GM12891 (cell line): ENCODE measurements at regions not wholly inside any gene's neighbourhood (a gene's known extent, or its start where the extent isn't known, plus 50 kb on each side); places are given as distances from the start of the nearest gene placed in this dataset.

ENCODE experiments used
- DNase-seq: peaks from one replicate; pipeline ENCODE4 v3.0.0; 2011; ENCODE audit warnings: low spot score; ENCODE audit not compliant: insufficient read length
- FAIRE-seq: peaks from 2 replicates; lab custom pipeline; 2011; peaks lifted over from hg19 to GRCh38; lab: Jason Lieb, UNC
- PAX5 ChIP-seq: IDR thresholded peaks from 2 replicates; pipeline ENCODE4 v1.6.1; 2011; ENCODE audit warnings: low read length, moderate library complexity, mild to moderate bottlenecking; ENCODE audit not compliant: insufficient read depth, severe bottlenecking
- POLR2A ChIP-seq: IDR thresholded peaks from 2 replicates; pipeline ENCODE4 v1.6.1; 2011; ENCODE audit warnings: low read depth, low read length, control low read depth
- POLR2AphosphoS5 ChIP-seq: IDR thresholded peaks from 2 replicates; pipeline ENCODE4 v1.6.1; 2011; ENCODE audit warnings: low read depth, low read length, control low read depth
- POU2F2 ChIP-seq: IDR thresholded peaks from 2 replicates; pipeline ENCODE4 v1.6.1; 2011; ENCODE audit warnings: low read depth, mild to moderate bottlenecking, control low read depth, low read length, moderate library complexity
- SPI1 ChIP-seq: IDR thresholded peaks from 2 replicates; pipeline ENCODE4 v1.6.1; 2011; ENCODE audit warnings: low read depth, low read length, control low read depth
- TAF1 ChIP-seq: IDR thresholded peaks from 2 replicates; pipeline ENCODE4 v1.6.1; 2011; ENCODE audit warnings: low read depth, low read length, control low read depth

DNA sequence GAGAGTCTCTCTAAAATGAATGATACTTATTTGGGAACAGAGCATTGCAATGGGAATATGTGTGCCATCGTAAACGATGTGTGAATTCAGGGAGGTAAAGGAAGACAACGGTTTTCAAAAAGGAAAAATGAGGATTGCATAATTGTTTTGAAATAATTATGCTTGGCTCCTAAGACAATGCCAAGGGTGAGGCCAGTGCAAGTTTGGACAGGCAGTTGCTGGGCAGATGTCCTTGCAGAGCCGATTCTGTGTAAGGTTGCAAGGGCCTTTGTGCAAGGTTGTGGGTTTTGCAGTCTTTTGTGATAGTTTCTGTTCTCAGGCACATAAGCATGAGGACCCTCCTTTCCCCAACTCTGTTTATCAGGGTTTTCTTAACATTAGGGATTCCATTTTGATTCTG lies 70.0 kb upstream of the ZNF236 start:
- no peak for FAIRE-seq
- TF ChIP-seq SPI1: no peak
- no peak for TF ChIP-seq TAF1
- no peak for TF ChIP-seq POU2F2
- TF ChIP-seq POLR2A: no peak
- no peak for TF ChIP-seq PAX5
- DNase-seq: no peak

DNA sequence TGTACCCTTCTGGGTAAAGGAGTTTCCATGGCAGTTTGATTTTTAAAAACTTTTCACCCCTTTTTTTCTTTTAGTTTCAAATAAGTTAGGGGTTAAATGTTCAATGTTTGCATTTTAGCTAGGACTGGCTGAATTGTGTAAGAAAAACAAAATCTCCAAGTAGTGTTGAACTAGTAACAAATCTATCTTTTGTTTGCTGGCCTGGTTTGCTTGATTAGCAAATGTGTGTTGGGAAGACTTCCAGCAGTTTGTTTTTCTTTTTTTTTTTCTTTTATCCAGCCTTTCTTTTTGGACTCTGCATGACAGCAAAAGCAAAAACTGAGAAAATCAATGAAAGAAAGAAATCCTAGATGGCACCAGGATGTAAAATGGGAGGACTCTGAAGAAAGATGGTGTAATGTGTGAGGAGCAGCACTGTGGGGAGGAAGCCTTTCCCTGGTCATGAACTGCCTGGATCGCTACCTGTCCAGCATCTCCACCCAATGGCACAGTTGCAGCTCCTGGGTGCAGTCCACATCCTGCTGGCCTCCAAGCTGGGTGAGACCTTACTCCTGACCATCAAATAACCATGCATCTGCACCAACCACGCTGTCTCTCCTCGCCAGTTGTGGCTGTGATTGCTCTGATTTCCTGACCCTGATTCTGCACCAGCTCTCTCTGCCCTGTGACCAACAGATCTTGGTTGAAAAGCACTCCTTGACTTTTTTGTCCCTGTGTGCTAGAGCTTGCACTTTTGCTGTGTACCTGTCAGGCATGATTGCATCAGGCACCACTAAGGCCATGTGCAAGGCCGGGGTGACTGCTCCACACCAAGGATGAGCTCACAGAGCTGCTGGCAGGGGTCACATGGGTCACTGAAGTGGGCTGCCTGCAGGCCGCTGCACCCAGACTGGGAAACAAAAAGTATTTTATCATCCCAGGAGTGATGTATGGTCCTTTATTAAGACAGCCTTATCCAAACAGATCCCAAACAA lies 71.2 kb upstream of the ZNF236 start:
- FAIRE-seq: no peak
- TF ChIP-seq TAF1 (no peak), SPI1 (no peak), POLR2A (no peak), POLR2AphosphoS5 (no peak), PAX5 (no peak), POU2F2 (no peak)
- DNase-seq: no peak

GRCh38 chr18:76750269-76750668 lies 72.1 kb upstream of the ZNF236 start:
- no peak for DNase-seq
- TF ChIP-seq SPI1: no peak
- no peak for TF ChIP-seq PAX5
- TF ChIP-seq POLR2AphosphoS5: no peak
- no peak for TF ChIP-seq POLR2A
- no peak for TF ChIP-seq TAF1
- no peak for TF ChIP-seq POU2F2
- FAIRE-seq: no peak

DNA sequence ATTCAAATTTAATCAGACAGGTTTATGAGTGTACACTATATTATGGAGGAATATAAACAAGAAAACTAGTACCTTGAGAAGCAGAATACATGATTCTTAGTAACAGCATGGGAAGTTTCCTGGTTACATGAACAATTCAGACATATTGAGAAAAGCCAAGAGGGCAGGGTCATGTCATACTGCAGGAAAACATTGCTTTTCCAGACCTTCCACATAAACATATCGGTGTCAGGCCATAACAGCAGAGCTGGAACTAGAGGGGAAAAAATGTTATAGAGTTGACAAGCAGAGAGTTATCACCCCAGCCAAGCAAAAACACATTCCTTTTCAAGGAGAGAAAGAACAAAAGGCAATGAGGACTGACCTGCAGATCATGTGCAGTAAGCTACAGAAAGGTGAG lies 74.7 kb upstream of the ZNF236 start:
- DNase-seq: no peak
- no peak for FAIRE-seq
- TF ChIP-seq SPI1: no peak
- no peak for TF ChIP-seq POU2F2
- no peak for TF ChIP-seq TAF1
- TF ChIP-seq POLR2AphosphoS5: no peak
- no peak for TF ChIP-seq POLR2A
- TF ChIP-seq PAX5: no peak

DNA sequence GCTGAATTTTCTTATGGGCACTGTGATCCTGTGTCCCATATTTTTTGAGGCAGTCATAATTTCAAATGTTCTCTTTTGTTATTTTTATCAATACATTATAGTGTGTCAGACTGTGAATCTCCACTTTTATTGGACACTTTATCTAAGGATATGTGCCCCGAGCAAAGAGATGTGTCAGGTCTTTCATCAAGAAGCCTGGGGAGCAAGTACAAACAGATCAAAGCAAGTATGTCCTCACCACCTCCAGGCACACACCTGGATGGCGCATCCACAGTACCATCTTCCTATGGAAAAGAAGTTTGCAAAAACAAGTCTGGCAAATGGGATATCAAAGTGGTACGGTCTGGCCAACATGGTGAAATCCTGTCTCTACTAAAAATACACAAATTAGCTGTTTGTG lies 81.0 kb upstream of the ZNF236 start:
- no peak for DNase-seq
- no peak for FAIRE-seq
- no peak for TF ChIP-seq POLR2AphosphoS5
- no peak for TF ChIP-seq TAF1
- no peak for TF ChIP-seq SPI1
- no peak for TF ChIP-seq POU2F2
- TF ChIP-seq POLR2A: no peak
- TF ChIP-seq PAX5: no peak

DNA sequence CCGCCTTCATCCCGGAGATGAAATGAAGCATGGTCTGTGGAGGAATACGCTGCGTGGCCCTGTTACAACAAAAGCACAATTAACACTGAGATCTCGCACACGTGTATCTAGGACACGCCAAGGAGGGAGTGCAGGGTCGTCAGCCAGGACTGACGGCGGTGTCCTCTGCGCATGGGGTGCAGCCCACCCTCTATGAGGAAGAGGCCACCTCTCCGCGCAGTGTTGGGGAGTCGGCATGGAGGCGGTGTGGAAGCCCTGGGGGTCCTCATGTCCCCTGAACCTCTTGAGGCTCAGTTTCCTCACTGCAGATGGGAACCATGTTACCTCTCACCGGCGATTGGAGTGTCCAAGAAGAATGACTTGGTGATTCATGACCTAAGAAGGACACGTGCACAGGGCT lies 86.0 kb upstream of the ZNF236 start:
- FAIRE-seq (no peak), DNase-seq (no peak)
- TF ChIP-seq PAX5 (no peak), POLR2AphosphoS5 (no peak), POLR2A (no peak), TAF1 (no peak), POU2F2 (no peak), SPI1 (no peak)

DNA sequence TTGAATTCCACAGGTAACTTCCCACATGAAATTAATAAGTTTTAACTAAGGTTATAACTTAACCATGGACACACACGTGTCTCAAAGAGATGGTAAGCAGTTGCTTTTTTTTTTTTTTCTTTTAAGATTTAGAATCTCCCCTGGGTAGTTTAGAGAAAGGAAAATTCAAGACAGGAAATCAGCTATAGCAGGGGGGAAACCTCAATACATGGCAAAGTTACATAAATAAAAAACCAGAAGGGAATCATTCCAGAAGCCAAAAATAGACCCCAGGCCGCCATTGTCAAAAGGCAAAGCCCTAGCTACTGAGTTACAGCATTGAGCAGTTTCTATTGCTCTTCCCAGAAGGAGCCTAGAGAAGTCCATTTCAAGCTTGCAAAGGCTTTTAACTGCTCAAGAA lies 91.5 kb upstream of the ZNF236 start:
- FAIRE-seq: no peak
- no peak for TF ChIP-seq SPI1
- TF ChIP-seq POLR2AphosphoS5: no peak
- no peak for TF ChIP-seq TAF1
- TF ChIP-seq PAX5: no peak
- no peak for TF ChIP-seq POLR2A
- no peak for TF ChIP-seq POU2F2

DNA sequence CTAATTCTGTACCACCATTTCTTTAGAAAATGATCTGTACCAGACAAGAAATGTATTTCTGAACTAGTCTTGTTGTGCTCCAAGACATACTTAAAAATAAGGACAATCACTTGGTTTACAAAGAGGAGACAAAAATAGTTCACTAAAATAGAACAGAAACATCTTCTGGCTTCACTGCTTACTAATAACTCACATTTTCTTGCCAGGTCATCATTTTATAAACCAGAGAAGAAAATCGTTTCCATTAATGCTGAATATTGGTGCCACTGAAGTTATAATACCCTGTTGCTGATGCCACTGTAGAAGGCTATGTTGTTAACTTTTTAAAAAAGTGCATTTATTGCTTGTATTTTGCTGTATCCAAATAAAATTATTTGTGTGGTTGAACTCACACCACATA lies 94.8 kb upstream of the ZNF236 start:
- TF ChIP-seq POLR2AphosphoS5 (no peak), TAF1 (no peak), PAX5 (no peak), SPI1 (no peak), POU2F2 (no peak), POLR2A (no peak)
- FAIRE-seq: no peak
- DNase-seq: no peak

More for the DNA sequence above, 91.5 kb upstream of the ZNF236 start:
- no peak for DNase-seq

DNA sequence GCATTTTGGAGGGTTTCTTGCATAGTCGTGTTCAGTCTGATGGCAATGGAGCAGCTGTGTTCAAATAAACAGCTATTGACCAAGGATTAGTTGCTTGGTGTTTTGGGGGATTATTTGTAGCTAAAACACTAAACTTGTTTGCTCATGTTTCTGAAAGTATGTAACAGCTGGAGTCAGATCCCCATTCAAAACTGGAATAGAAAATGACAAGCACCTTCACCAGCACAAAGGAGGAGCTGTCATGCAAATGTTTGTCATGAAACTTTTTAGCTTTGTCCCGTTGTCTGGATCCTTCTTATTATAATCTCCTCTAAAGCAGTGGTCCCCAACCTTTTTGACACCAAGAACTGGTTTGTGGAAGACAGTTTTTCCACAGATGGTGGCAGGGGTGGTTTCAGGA lies 96.9 kb upstream of the ZNF236 start:
- DNase-seq (no peak), FAIRE-seq (no peak)
- TF ChIP-seq SPI1 (no peak), POLR2A (no peak), POU2F2 (no peak), POLR2AphosphoS5 (no peak), PAX5 (no peak), TAF1 (no peak)

- FAIRE-seq: no peak
- TF ChIP-seq POU2F2 (no peak), TAF1 (no peak), PAX5 (no peak), POLR2A (no peak), POLR2AphosphoS5 (no peak), SPI1 (no peak)
Measured at GRCh38 chr18:76722224-76723061, 99.9 kb upstream of the ZNF236 start.

More at GRCh38 chr18:76722224-76723061, 99.9 kb upstream of the ZNF236 start:
- no peak for DNase-seq
